ENCODE measurements at regions not wholly inside any gene's neighbourhood (a gene's known extent, or its start where the extent isn't known, plus 50 kb on each side); places are given as distances from the start of the nearest gene placed in this dataset.

GRCh38 chr11:98115873-98116272, 904.9 kb upstream of the CNTN5 start:
- Histone ChIP-seq H3K27me3 (ENCODE audit: control insufficient read depth, low read length) (no peaks in the 10 kb centered on the region), H3K79me2 (ENCODE audit: control insufficient read depth, low read length) (no peaks in the 10 kb centered on the region), H3K9me3 (ENCODE audit: control insufficient read depth, insufficient read depth, low read length) (no peaks in the 10 kb centered on the region), H3K36me3 (ENCODE audit: control insufficient read depth, low read length) (no peaks in the 10 kb centered on the region), H4K20me1 (ENCODE audit: control insufficient read depth, insufficient read depth, low read depth, low read length) (no peaks in the 10 kb centered on the region), H3K4me1 (ENCODE audit: control insufficient read depth, low read length) (no peaks in the 10 kb centered on the region), H3K27ac (ENCODE audit: low read depth, low read length) (no peak overlapping the region), H3F3A (ENCODE audit: control insufficient read depth, insufficient read depth) (no peaks in the 10 kb centered on the region), H3K4me2 (ENCODE audit: low read length) (no peak overlapping the region), H3K9me2 (replicated peaks; ENCODE audit: control insufficient read depth, low read length) (no peaks in the 10 kb centered on the region), H3K4me3 (ENCODE audit: low read length) (no peak overlapping the region)
- TF ChIP-seq EZH2phosphoT487 (IDR thresholded peaks at IDR 0.05; ENCODE audit: borderline replicate concordance, low read length) (no peak), CTCF (IDR thresholded peaks at IDR 0.05; ENCODE audit: low read depth, low read length, poor library complexity, severe bottlenecking) (no peak)

- Histone ChIP-seq H3K4me1 (ENCODE audit: control insufficient read depth, low read length) (no peaks in the 10 kb centered on the region), H3K79me2 (ENCODE audit: control insufficient read depth, low read length) (no peaks in the 10 kb centered on the region), H3K4me3 (ENCODE audit: low read length) (no peak overlapping the region), H4K20me1 (ENCODE audit: control insufficient read depth, insufficient read depth, low read depth, low read length) (no peaks in the 10 kb centered on the region), H3K4me2 (ENCODE audit: low read length) (no peak overlapping the region), H3K9me3 (ENCODE audit: control insufficient read depth, insufficient read depth, low read length) (no peaks in the 10 kb centered on the region), H3K9me2 (replicated peaks; ENCODE audit: control insufficient read depth, low read length) (no peaks in the 10 kb centered on the region), H3F3A (ENCODE audit: control insufficient read depth, insufficient read depth) (no peaks in the 10 kb centered on the region), H3K27ac (ENCODE audit: low read depth, low read length) (no peak overlapping the region), H3K36me3 (ENCODE audit: control insufficient read depth, low read length) (no peaks in the 10 kb centered on the region), H3K27me3 (ENCODE audit: control insufficient read depth, low read length) (no peaks in the 10 kb centered on the region)
- TF ChIP-seq EZH2phosphoT487 (IDR thresholded peaks at IDR 0.05; ENCODE audit: borderline replicate concordance, low read length), result no peak
- TF ChIP-seq CTCF (IDR thresholded peaks at IDR 0.05; ENCODE audit: low read depth, low read length, poor library complexity, severe bottlenecking), result no peak
Measured at GRCh38 chr11:98130117-98130625, 890.6 kb upstream of the CNTN5 start.

GRCh38 chr11:98136357-98136756, 884.4 kb upstream of the CNTN5 start:
- TF ChIP-seq CTCF (IDR thresholded peaks at IDR 0.05; ENCODE audit: low read depth, low read length, poor library complexity, severe bottlenecking), result no peak
- no peak for TF ChIP-seq EZH2phosphoT487 (IDR thresholded peaks at IDR 0.05; ENCODE audit: borderline replicate concordance, low read length)
- Histone ChIP-seq H3K36me3 (ENCODE audit: control insufficient read depth, low read length) (no peaks in the 10 kb centered on the region), H4K20me1 (ENCODE audit: control insufficient read depth, insufficient read depth, low read depth, low read length) (no peaks in the 10 kb centered on the region), H3K79me2 (ENCODE audit: control insufficient read depth, low read length) (no peaks in the 10 kb centered on the region), H3K4me3 (ENCODE audit: low read length) (no peak overlapping the region), H3K4me1 (ENCODE audit: control insufficient read depth, low read length) (no peaks in the 10 kb centered on the region), H3F3A (ENCODE audit: control insufficient read depth, insufficient read depth) (no peaks in the 10 kb centered on the region), H3K27ac (ENCODE audit: low read depth, low read length) (no peak overlapping the region), H3K27me3 (ENCODE audit: control insufficient read depth, low read length) (no peaks in the 10 kb centered on the region), H3K4me2 (ENCODE audit: low read length) (no peak overlapping the region), H3K9me2 (replicated peaks; ENCODE audit: control insufficient read depth, low read length) (no peaks in the 10 kb centered on the region), H3K9me3 (ENCODE audit: control insufficient read depth, insufficient read depth, low read length) (no peaks in the 10 kb centered on the region)
